Breast epithelium (tissue), 4 donors: ENCODE measurements at regions not wholly inside any gene's neighbourhood (a gene's known extent, or its start where the extent isn't known, plus 50 kb on each side); places are given as distances from the start of the nearest gene placed in this dataset.

Experiments used
- DNase-seq, 2 donors: peaks; one replicate each; pipeline ENCODE4 v3.0.0-alpha.2; 2019; ENCODE audit warnings: low spot score in 2 of 2
- H3K27ac ChIP-seq, 2 donors: fragments of 200-600 bp; sonication (generic) in 1 of 2; one replicate each; pipeline ENCODE4 v1.5.1; 2016 to 2019; ENCODE audit warnings: mild to moderate bottlenecking in 1 of 2
- H3K27me3 ChIP-seq, 2 donors: fragments of 200-600 bp; sonication (generic) in 1 of 2; one replicate each; pipeline versions ENCODE4 v1.5.1 to v1.6.0; 2017 to 2019; ENCODE audit warnings: control low read depth in 1 of 2, mild to moderate bottlenecking in 1 of 2
- H3K36me3 ChIP-seq: fragments of 200-600 bp; one replicate; pipeline ENCODE4 v1.5.1; 2019
- H3K4me1 ChIP-seq, 2 donors: fragments of 200-600 bp; sonication (generic); one replicate each; pipeline ENCODE4 v1.5.1; 2016 to 2019; ENCODE audit warnings: control low read depth in 1 of 2
- H3K4me3 ChIP-seq, 3 donors: fragments of 200-600 bp; sonication (generic); 1 replicate in 2 of 3; 2 replicates in 1 of 3; pipeline ENCODE4 v1.5.1; 2016 to 2019; ENCODE audit warnings: mild to moderate bottlenecking in 3 of 3, moderate library complexity in 2 of 3
- H3K9me3 ChIP-seq, 2 donors: fragments of 200-600 bp; sonication (generic) in 1 of 2; one replicate each; pipeline ENCODE4 v1.5.1; 2016 to 2019; ENCODE audit warnings: control low read depth in 1 of 2
- CTCF ChIP-seq, 3 donors: fragments of 450-650 bp; IDR thresholded peaks; one replicate each; pipeline ENCODE4 v1.5.1; 2016 to 2017; ENCODE audit warnings: antibody characterized with exemption in 3 of 3, mild to moderate bottlenecking in 3 of 3, moderate library complexity in 3 of 3
- POLR2A ChIP-seq: fragments of 450-650 bp; IDR thresholded peaks from one replicate; pipeline ENCODE4 v1.6.1; 2016; ENCODE audit warnings: antibody characterized with exemption, mild to moderate bottlenecking, moderate library complexity
- POLR2AphosphoS5 ChIP-seq, 3 donors: sonication (generic); formaldehyde crosslinking; IDR thresholded peaks; one replicate each; pipeline ENCODE4 v1.6.1; 2017; ENCODE audit warnings: antibody characterized with exemption in 3 of 3
- intact Hi-C: fragments of 100-400 bp; cut with DNase I; formaldehyde crosslinking; loops from one replicate; pipeline ENCODE4 v1.15.1; 2023; ENCODE audit warnings: low total_unique reads

- Histone ChIP-seq H3K9me3 (no peaks in the 10 kb centered on the region), H3K4me3 (no peak overlapping the region), H3K36me3 (no peaks in the 10 kb centered on the region), H3K27me3 (no peaks in the 10 kb centered on the region), H3K27ac (no peak overlapping the region), H3K4me1 (no peaks in the 10 kb centered on the region)
- intact Hi-C loops, result no loop called here
- TF ChIP-seq CTCF (IDR thresholded peaks at IDR 0.05) (no peak), POLR2A (no peak), POLR2AphosphoS5 (IDR thresholded peaks at IDR 0.05) (no peak)
- no peak for DNase-seq
Observed at GRCh38 chr10:10542477-10542876, 475.2 kb upstream of the CELF2 start.

GRCh38 chr10:10544890-10545289 is 472.8 kb upstream of the CELF2 start:
- Histone ChIP-seq H3K4me1 (no peaks in the 10 kb centered on the region), H3K9me3 (no peaks in the 10 kb centered on the region), H3K27ac (no peak overlapping the region), H3K36me3 (no peaks in the 10 kb centered on the region), H3K4me3 (no peak overlapping the region), H3K27me3 (no peaks in the 10 kb centered on the region)
- intact Hi-C loops, result no loop called here
- DNase-seq, result no peak
- TF ChIP-seq POLR2A, result no peak

- Histone ChIP-seq H3K9me3 (no peaks in the 10 kb centered on the region), H3K4me1 (no peaks in the 10 kb centered on the region), H3K27ac (no peak overlapping the region), H3K4me3 (no peak overlapping the region), H3K36me3 (no peaks in the 10 kb centered on the region), H3K27me3 (no peaks in the 10 kb centered on the region)
- no peak for DNase-seq
- TF ChIP-seq POLR2AphosphoS5 (IDR thresholded peaks at IDR 0.05) (no peak), POLR2A (no peak), CTCF (IDR thresholded peaks at IDR 0.05) (no peak)
- intact Hi-C loops, result no loop called here
Observed at GRCh38 chr10:10545771-10546170, 471.9 kb upstream of the CELF2 start.

- Histone ChIP-seq H3K4me3 (no peak overlapping the region), H3K27ac (no peak overlapping the region), H3K9me3 (no peaks in the 10 kb centered on the region), H3K36me3 (no peaks in the 10 kb centered on the region), H3K27me3 (no peaks in the 10 kb centered on the region), H3K4me1 (no peaks in the 10 kb centered on the region)
- DNase-seq, result no peak
- intact Hi-C loops, result no loop called here
- TF ChIP-seq CTCF (IDR thresholded peaks at IDR 0.05) (no peak), POLR2A (no peak), POLR2AphosphoS5 (IDR thresholded peaks at IDR 0.05) (no peak)
Observed at GRCh38 chr10:10551596-10552301, 465.9 kb upstream of the CELF2 start.

- no peak for DNase-seq
- intact Hi-C loops, result no loop called here
- Histone ChIP-seq H3K4me3 (no peak overlapping the region), H3K4me1 (no peaks in the 10 kb centered on the region), H3K27me3 (no peaks in the 10 kb centered on the region), H3K36me3 (no peaks in the 10 kb centered on the region), H3K9me3 (no peaks in the 10 kb centered on the region), H3K27ac (no peak overlapping the region)
- TF ChIP-seq POLR2A (no peak), CTCF (IDR thresholded peaks at IDR 0.05) (no peak), POLR2AphosphoS5 (IDR thresholded peaks at IDR 0.05) (no peak)
Observed at GRCh38 chr10:10552948-10553347, 464.7 kb upstream of the CELF2 start.
